Peyer's patch (tissue), 4 donors: ENCODE measurements at regions not wholly inside any gene's neighbourhood (a gene's known extent, or its start where the extent isn't known, plus 50 kb on each side); places are given as distances from the start of the nearest gene placed in this dataset.

Experiments used
- POLR2A ChIP-seq, 2 donors: fragments of 450-650 bp; IDR thresholded peaks; one replicate each; pipeline ENCODE4 v1.5.1; 2017; ENCODE audit warnings: antibody characterized with exemption in 2 of 2, mild to moderate bottlenecking in 2 of 2, moderate library complexity in 2 of 2
- TF ChIP-seq, protein P1 (sequence below), 6 experiments: fragments of 450-650 bp in 4 of 6; fragments of 200-600 bp in 2 of 6; sonication (generic) in 1 of 6; IDR thresholded peaks; one replicate each; pipeline ENCODE4 v1.5.1; 2017 to 2019; ENCODE audit warnings: antibody characterized with exemption in 6 of 6, mild to moderate bottlenecking in 3 of 6, moderate library complexity in 1 of 6

DNA sequence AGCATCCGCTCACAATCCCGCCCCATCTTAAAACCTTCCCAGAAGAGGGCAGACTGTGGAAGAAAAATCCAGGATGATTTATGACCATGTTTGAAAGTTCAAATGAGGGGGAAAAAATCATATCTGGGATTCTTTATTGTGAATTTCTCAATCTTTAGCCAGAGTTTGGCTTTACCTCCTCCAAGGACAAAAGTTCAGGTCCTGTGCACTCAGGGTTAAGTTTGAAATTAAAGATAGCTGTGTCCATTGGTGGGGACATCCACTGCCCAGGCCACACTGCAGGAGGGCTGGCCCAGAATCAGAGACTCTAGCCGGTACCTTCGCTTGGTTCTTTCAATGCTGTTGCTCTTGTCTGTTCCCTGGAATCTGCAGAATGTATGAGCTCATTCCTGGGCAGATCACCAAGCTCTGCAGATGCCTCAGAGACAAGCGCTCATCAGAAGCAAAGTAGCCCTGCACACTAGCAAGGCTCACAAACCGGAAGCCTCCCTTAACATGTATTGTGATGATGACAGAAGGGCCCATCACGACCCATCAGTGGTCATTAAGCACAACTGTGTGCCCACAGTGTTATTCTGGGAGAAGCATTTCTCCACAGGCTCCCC lies 375.3 kb upstream of the KLHL29 start:
- TF ChIP-seq, protein P1, sequence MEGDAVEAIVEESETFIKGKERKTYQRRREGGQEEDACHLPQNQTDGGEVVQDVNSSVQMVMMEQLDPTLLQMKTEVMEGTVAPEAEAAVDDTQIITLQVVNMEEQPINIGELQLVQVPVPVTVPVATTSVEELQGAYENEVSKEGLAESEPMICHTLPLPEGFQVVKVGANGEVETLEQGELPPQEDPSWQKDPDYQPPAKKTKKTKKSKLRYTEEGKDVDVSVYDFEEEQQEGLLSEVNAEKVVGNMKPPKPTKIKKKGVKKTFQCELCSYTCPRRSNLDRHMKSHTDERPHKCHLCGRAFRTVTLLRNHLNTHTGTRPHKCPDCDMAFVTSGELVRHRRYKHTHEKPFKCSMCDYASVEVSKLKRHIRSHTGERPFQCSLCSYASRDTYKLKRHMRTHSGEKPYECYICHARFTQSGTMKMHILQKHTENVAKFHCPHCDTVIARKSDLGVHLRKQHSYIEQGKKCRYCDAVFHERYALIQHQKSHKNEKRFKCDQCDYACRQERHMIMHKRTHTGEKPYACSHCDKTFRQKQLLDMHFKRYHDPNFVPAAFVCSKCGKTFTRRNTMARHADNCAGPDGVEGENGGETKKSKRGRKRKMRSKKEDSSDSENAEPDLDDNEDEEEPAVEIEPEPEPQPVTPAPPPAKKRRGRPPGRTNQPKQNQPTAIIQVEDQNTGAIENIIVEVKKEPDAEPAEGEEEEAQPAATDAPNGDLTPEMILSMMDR (IDR thresholded peaks at IDR 0.05) = no peak
- TF ChIP-seq POLR2A (IDR thresholded peaks at IDR 0.05) = no peak
